Esophagus muscularis mucosa (tissue), 4 donors: ENCODE measurements at regions not wholly inside any gene's neighbourhood (a gene's known extent, or its start where the extent isn't known, plus 50 kb on each side); places are given as distances from the start of the nearest gene placed in this dataset.

Experiments used
- EP300 ChIP-seq: sonication (generic); formaldehyde crosslinking; IDR thresholded peaks from one replicate; pipeline ENCODE4 v1.6.1; 2017; ENCODE audit warnings: antibody characterized with exemption
- POLR2A ChIP-seq: fragments of 450-650 bp; IDR thresholded peaks from one replicate; pipeline ENCODE4 v1.6.1; 2017; ENCODE audit warnings: antibody characterized with exemption, moderate library complexity, mild to moderate bottlenecking, low read depth
- TF ChIP-seq, protein P1 (sequence below), 3 experiments: fragments of 200-600 bp in 2 of 3; fragments of 450-650 bp in 1 of 3; sonication (generic) in 2 of 3; IDR thresholded peaks; one replicate each; pipeline ENCODE4 v1.5.1; 2017 to 2019; ENCODE audit warnings: antibody characterized with exemption in 3 of 3, mild to moderate bottlenecking in 2 of 3, moderate library complexity in 1 of 3

DNA sequence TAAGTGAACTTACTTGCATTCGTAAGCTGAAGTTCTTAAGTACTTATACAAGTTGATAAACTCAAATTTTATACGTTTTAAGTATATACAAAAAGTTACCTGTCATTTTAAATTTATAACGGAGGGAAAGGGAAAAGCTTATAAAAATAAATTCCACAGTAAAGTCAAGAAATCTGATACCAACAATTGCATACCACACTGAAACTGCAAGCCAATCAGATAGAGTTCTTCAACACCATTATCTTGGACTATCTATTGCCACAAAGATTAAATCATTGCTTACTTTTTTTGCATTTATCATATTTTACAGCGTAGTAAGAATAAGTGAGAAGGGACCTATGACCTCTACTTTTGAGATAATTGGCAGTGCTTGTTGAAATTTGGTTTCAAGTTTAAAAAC, 386.7 kb downstream of the TFAP2A start:
- TF ChIP-seq, protein P1, sequence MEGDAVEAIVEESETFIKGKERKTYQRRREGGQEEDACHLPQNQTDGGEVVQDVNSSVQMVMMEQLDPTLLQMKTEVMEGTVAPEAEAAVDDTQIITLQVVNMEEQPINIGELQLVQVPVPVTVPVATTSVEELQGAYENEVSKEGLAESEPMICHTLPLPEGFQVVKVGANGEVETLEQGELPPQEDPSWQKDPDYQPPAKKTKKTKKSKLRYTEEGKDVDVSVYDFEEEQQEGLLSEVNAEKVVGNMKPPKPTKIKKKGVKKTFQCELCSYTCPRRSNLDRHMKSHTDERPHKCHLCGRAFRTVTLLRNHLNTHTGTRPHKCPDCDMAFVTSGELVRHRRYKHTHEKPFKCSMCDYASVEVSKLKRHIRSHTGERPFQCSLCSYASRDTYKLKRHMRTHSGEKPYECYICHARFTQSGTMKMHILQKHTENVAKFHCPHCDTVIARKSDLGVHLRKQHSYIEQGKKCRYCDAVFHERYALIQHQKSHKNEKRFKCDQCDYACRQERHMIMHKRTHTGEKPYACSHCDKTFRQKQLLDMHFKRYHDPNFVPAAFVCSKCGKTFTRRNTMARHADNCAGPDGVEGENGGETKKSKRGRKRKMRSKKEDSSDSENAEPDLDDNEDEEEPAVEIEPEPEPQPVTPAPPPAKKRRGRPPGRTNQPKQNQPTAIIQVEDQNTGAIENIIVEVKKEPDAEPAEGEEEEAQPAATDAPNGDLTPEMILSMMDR (IDR thresholded peaks at IDR 0.05): no peak
- no peak for TF ChIP-seq EP300
- no peak for TF ChIP-seq POLR2A
